AG04450 (cell line): ENCODE measurements at regions not wholly inside any gene's neighbourhood (a gene's known extent, or its start where the extent isn't known, plus 50 kb on each side); places are given as distances from the start of the nearest gene placed in this dataset.

Experiments
- CTCF ChIA-PET: fragments of 300-600, 350-600 bp; formaldehyde crosslinking; extraction: SDS; loops from one replicate; lab custom pipeline; 2022; ENCODE audit warnings: antibody characterized with exemption, inconsistent platforms; lab: Charles Lee
- POLR2A ChIA-PET: fragments of 350-600 bp; formaldehyde crosslinking; extraction: SDS; loops from one replicate; lab custom pipeline; 2021; ENCODE audit warnings: antibody characterized with exemption, inconsistent platforms; lab: Yijun Ruan, JAX
- DNase-seq: peaks from one replicate; pipeline ENCODE4 v3.0.0-alpha.2; 2011; ENCODE audit warnings: low read depth, low spot score
- H3K27ac ChIP-seq: one replicate; pipeline ENCODE4 v1.5.1; 2012; ENCODE audit warnings: low read depth, low read length, control low read depth
- H3K27me3 ChIP-seq: one replicate; pipeline ENCODE4 v1.6.0; 2012; ENCODE audit warnings: low read length; ENCODE audit not compliant: control insufficient read depth, insufficient read depth
- H3K4me3 ChIP-seq: 2 replicates; pipeline ENCODE4 v1.5.1; 2011; ENCODE audit warnings: mild to moderate bottlenecking, low read depth, low read length, control low read depth
- H3K9me3 ChIP-seq: 2 replicates; pipeline ENCODE4 v1.5.1; 2012; ENCODE audit warnings: low read length; ENCODE audit not compliant: control insufficient read depth, insufficient read depth
- CTCF ChIP-seq: IDR thresholded peaks from 2 replicates; pipeline ENCODE4 v1.5.1; 2011; ENCODE audit warnings: low read depth, low read length, control low read depth, inconsistent platforms

- Histone ChIP-seq H3K9me3 (no peaks in the 10 kb centered on the region), H3K27me3 (no peaks in the 10 kb centered on the region), H3K4me3 (no peak overlapping the region), H3K27ac (no peak overlapping the region)
- ChIA-PET POLR2A (no interaction called here), CTCF (no interaction called here)
- no peak for DNase-seq
- no peak for TF ChIP-seq CTCF
Measured at GRCh38 chr12:24285448-24285847, 336.0 kb upstream of the SOX5 start.

- no peak overlapping the region for H3K27ac ChIP-seq
- no peak overlapping the region for H3K4me3 ChIP-seq
- H3K9me3 ChIP-seq, result no peaks in the 10 kb centered on the region
- POLR2A ChIA-PET, result no interaction called here
- CTCF ChIA-PET, result no interaction called here
- no peak for TF ChIP-seq CTCF
- no peak for DNase-seq
- no peaks in the 10 kb centered on the region for H3K27me3 ChIP-seq
Measured at GRCh38 chr12:24281341-24281740, 331.9 kb upstream of the SOX5 start.

GRCh38 chr12:24280056-24280842 lies 330.8 kb upstream of the SOX5 start:
- POLR2A ChIA-PET, result no interaction called here

GRCh38 chr12:24278832-24279231 lies 329.4 kb upstream of the SOX5 start:
- H3K9me3 ChIP-seq, result no peaks in the 10 kb centered on the region
- no peak overlapping the region for H3K4me3 ChIP-seq
- H3K27ac ChIP-seq, result no peak overlapping the region
- H3K27me3 ChIP-seq, result no peaks in the 10 kb centered on the region
- POLR2A ChIA-PET, result no interaction called here
- no peak for TF ChIP-seq CTCF
- CTCF ChIA-PET, result interaction anchor here (0.7 kb wide), 3 partner anchors 11 to 519 kb away, joined by 3 to 4 read pairs (median 4); no protein-coding TSS in a partner anchor
- DNase-seq, result no peak

More at GRCh38 chr12:24280056-24280842, 330.8 kb upstream of the SOX5 start:
- H3K4me3 ChIP-seq, result no peak overlapping the region
- no peaks in the 10 kb centered on the region for H3K27me3 ChIP-seq
- CTCF ChIA-PET, result no interaction called here
- TF ChIP-seq CTCF, result no peak
- no peak for DNase-seq
- H3K27ac ChIP-seq, result no peak overlapping the region
- H3K9me3 ChIP-seq, result no peaks in the 10 kb centered on the region

GRCh38 chr12:24270965-24271364 lies 321.5 kb upstream of the SOX5 start:
- no peak for DNase-seq
- H3K4me3 ChIP-seq, result no peak overlapping the region
- CTCF ChIA-PET, result no interaction called here
- TF ChIP-seq CTCF, result no peak
- H3K27ac ChIP-seq, result no peak overlapping the region
- no peaks in the 10 kb centered on the region for H3K27me3 ChIP-seq
- no peaks in the 10 kb centered on the region for H3K9me3 ChIP-seq
- POLR2A ChIA-PET, result no interaction called here
